T-helper 1 cell treated with Interleukin-12 subunit alpha and Interleukin-12 subunit beta and Interleukin-4 antibody, amounts not matched to agents 30 μg/mL and 1 μg/mL, for 36 hours (primary cell): ENCODE measurements at regions not wholly inside any gene's neighbourhood (a gene's known extent, or its start where the extent isn't known, plus 50 kb on each side); places are given as distances from the start of the nearest gene placed in this dataset.
A peak's percentile ranks its signal among the peaks of the same experiment; 100 is the strongest.

ENCODE experiments used
- H3K27ac Mint-ChIP-seq: one replicate; pipeline ENCODE4 v1.8.0; 2021; ENCODE audit warnings: mild to moderate bottlenecking, mixed read lengths
- H3K27me3 Mint-ChIP-seq: one replicate; pipeline ENCODE4 v1.8.0; 2021; ENCODE audit warnings: low read depth, mixed read lengths
- H3K36me3 Mint-ChIP-seq: one replicate; pipeline ENCODE4 v1.8.0; 2021; ENCODE audit warnings: low read depth, mixed read lengths
- H3K4me1 Mint-ChIP-seq: one replicate; pipeline ENCODE4 v1.8.0; 2021; ENCODE audit warnings: low read depth, mixed read lengths
- H3K4me3 Mint-ChIP-seq: one replicate; pipeline ENCODE4 v1.8.0; 2021; ENCODE audit warnings: mild to moderate bottlenecking, moderate library complexity, mixed read lengths
- H3K9me3 Mint-ChIP-seq: one replicate; pipeline ENCODE4 v1.8.0; 2021; ENCODE audit warnings: mixed read lengths

DNA sequence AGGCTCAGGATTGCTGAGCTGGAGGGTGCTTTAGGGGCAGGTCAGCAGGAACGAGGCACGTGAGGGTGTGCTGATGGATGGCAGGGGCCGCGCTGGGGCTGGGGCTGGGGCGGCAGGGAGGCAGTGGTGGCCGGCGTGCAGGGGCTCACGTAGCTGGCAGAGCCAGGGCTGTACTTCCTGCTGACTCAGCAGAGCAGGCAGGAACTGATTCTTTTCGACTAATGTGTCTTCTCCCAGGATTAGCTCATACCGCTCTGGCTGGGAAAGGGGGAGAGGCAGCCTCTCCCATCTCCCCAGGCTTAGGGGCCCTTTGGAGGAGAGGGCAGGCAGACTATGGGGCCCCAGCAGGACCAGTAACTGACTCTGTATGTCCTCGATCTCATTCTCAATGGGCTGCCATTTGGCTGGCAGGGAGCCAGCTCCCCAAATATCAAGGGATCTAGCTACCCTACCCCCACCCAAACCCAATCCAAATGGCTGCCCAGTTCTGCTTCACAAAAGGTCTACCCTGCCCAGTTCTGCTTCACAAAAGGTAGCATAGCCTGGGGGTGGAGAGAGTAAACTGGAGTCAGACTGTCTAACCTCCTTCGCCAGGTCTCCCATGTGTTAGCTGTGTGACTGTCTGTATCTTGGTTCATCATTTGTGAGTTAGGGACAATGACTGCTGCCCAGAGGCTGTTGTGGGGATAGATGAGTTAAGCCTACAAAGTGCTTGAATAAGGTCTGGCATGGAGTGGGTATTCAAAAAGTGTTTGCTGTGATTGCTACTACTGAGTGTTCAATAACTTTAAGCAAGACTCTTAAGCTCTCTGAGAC is 100.1 kb upstream of the SLC2A1 start:
- H3K27ac Mint-ChIP-seq, result peak overlapping the region; percentile 28
- peaks cover 8% of the 10 kb centered on the region for H3K9me3 Mint-ChIP-seq
- no peak overlapping the region for H3K4me3 Mint-ChIP-seq
- peaks cover 6% of the 10 kb centered on the region for H3K36me3 Mint-ChIP-seq
- peaks cover 20% of the 10 kb centered on the region for H3K4me1 Mint-ChIP-seq
- H3K27me3 Mint-ChIP-seq, result no peaks in the 10 kb centered on the region

DNA sequence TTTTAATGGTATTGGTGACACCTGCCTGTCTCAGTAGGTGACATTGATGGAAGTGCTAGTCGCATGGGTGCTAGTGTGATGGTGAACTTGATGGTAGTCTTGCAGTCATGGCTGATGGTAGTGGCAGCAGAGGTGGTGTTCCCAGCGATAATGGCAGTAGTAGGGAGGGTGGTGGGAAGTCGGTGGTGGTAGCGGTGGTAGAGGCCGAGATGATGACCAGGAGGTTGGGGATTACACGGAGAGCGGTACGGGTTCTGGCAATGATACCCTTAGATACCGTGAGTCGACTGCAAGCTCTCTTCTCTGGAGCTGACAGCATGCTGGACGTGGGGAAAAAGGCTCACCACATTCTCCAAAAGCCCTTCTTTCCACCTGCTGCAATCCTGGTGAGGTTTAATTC is 99.4 kb upstream of the SLC2A1 start:
- Mint-ChIP-seq H3K27ac (peak overlapping the region; percentile 28), H3K4me3 (peak overlapping the region; percentile 8), H3K36me3 (peaks cover 6% of the 10 kb centered on the region), H3K27me3 (no peaks in the 10 kb centered on the region), H3K4me1 (peaks cover 22% of the 10 kb centered on the region), H3K9me3 (peaks cover 8% of the 10 kb centered on the region)

DNA sequence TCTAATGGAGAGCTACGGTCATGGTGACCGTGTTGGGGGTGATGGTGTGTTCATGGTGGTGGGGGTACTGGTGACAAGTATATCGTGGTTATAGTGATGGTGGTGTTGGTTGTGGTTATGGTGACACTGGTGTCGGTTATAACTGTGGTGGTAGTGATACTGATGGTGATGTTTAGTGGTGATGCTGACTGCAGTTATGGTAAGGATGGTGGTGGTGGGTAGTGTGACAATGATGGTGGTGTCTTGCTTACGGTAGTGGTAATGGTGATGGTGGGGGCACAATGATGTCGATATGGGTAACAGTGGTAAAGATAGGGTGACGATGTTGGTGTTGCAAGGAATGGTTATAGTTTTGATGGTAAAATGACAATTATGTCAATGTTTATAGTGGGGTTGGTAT is 98.9 kb upstream of the SLC2A1 start:
- Mint-ChIP-seq H3K36me3 (peaks cover 6% of the 10 kb centered on the region), H3K9me3 (peaks cover 8% of the 10 kb centered on the region), H3K27ac (peak overlapping the region; percentile 8), H3K4me3 (peak overlapping the region; percentile 8), H3K27me3 (no peaks in the 10 kb centered on the region), H3K4me1 (peaks cover 22% of the 10 kb centered on the region)

DNA sequence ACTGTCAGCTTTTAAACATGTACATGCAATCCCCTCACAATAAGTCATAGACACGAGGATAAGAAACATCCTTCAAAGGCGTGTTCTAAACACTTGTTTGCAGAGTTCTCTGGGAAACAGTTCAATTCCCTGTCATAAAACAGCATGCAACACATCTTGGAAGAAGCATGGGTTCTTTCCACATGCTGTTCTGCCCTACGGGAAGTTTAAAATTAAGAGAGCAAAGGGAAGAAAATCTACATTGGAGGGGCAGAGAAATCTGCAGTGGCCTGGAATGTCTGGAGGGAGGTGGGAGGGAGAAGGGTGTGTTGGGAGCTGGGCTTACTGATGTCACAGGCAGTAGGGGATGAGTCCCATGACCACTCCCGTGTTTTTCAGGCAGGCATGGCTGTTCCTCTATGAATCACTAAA is 98.3 kb upstream of the SLC2A1 start:
- H3K4me1 Mint-ChIP-seq, result peaks cover 22% of the 10 kb centered on the region
- H3K36me3 Mint-ChIP-seq, result peaks cover 6% of the 10 kb centered on the region
- no peak overlapping the region for H3K4me3 Mint-ChIP-seq
- H3K9me3 Mint-ChIP-seq, result peaks cover 8% of the 10 kb centered on the region
- H3K27me3 Mint-ChIP-seq, result peaks cover 5% of the 10 kb centered on the region
- no peak overlapping the region for H3K27ac Mint-ChIP-seq

DNA sequence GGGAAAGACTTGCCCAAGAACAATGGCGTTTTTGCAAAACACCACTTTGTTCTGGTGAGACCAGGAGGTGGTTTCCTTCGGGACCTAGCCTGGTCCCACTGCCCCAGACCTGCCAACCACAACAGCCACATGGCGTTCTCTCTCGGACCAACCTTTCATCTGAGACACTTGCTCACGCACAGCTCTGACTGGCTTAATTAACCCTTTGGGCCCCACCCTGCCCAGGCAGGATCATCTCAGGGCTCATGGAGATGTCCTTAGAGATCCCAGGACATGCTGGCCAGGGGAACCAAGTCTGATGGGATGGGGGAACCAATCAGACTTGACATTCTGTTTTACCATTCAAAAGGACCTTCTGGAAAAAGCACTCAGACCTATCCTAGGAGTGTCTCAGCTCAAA is 97.8 kb upstream of the SLC2A1 start:
- peaks cover 22% of the 10 kb centered on the region for H3K4me1 Mint-ChIP-seq
- no peak overlapping the region for H3K27ac Mint-ChIP-seq
- H3K4me3 Mint-ChIP-seq, result no peak overlapping the region
- H3K27me3 Mint-ChIP-seq, result peaks cover 6% of the 10 kb centered on the region
- peaks cover 8% of the 10 kb centered on the region for H3K9me3 Mint-ChIP-seq
- peaks cover 6% of the 10 kb centered on the region for H3K36me3 Mint-ChIP-seq

DNA sequence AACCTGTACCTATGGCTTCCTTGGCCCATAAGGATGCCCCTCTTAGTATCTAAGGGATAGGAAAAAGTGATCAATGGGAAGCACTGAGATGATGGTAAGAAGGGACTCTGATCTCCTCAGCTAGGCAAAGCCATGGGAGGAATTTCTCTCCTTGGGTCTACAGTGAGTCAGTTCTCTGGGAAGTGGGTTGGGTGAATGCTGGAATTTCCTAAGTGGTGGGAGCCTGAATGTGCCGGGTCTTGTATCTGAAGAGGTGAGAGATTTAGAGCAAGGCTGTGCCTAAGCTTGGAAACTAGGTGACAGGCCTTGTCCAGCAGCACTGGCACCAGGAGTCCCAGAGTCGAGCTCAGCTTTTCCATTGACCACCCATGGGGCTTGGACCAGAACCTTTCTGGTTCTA is 96.3 kb upstream of the SLC2A1 start:
- Mint-ChIP-seq H3K4me3 (no peak overlapping the region), H3K4me1 (peaks cover 22% of the 10 kb centered on the region), H3K36me3 (peaks cover 6% of the 10 kb centered on the region), H3K27me3 (peaks cover 6% of the 10 kb centered on the region), H3K9me3 (peaks cover 8% of the 10 kb centered on the region), H3K27ac (no peak overlapping the region)

DNA sequence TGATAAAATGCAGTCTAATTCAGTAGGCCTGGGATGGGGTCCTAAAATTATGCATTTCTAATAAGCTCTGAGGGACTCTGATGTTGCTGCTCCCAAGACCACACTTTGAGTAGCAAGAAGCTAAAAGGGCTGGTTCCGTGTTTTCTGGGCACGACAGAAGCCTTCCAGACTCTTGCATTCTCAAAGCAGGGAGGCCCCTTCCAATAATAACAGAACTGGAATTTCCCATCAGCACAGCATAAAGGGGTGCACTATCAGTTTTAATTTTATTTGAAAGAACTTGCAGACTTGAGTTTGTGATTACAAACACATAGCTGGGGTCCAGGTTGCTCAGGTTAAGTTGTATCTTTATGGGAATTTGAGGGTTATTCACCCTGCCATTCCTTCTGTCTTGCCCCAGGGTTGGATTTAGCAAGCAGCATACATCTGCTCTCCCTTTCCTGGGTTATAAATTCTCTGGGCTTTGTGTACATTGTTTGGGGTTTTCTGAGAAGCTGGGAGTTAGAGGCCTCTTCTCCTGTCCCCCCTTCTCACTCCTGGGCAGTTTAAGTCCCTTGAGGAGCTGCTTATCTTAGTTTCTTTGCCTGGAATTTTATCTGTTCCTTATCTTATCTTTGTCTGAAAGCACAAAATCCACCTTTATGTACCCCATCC is 94.2 kb upstream of the SLC2A1 start:
- Mint-ChIP-seq H3K4me1 (peaks cover 8% of the 10 kb centered on the region), H3K9me3 (peaks cover 7% of the 10 kb centered on the region), H3K4me3 (no peak overlapping the region), H3K27me3 (peaks cover 10% of the 10 kb centered on the region), H3K36me3 (peaks cover 6% of the 10 kb centered on the region), H3K27ac (no peak overlapping the region)

DNA sequence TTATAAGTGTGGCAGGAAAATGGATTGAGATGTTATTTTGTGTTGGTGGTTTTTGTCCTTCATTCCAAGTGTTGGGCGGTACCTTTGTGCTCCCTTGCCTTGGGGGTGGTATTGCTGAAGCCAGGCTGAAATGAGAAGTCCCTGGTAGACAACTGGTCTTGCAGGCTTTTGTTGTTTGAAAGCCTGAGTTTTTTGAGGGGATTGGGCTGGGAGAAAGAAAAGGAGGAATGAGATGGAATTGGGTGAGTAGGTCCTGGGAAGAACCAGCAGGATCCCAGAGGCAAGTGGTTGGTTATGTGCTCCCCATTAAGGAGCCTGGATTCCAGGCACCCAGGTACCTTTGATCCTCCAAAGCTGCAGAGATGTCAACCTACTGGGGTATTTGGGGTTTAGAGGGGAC is 93.7 kb upstream of the SLC2A1 start:
- peaks cover 1% of the 10 kb centered on the region for H3K9me3 Mint-ChIP-seq
- H3K36me3 Mint-ChIP-seq, result peaks cover under 1% of the 10 kb centered on the region
- no peak overlapping the region for H3K27ac Mint-ChIP-seq
- no peak overlapping the region for H3K4me3 Mint-ChIP-seq
- peaks cover 10% of the 10 kb centered on the region for H3K27me3 Mint-ChIP-seq
- peaks cover 2% of the 10 kb centered on the region for H3K4me1 Mint-ChIP-seq

DNA sequence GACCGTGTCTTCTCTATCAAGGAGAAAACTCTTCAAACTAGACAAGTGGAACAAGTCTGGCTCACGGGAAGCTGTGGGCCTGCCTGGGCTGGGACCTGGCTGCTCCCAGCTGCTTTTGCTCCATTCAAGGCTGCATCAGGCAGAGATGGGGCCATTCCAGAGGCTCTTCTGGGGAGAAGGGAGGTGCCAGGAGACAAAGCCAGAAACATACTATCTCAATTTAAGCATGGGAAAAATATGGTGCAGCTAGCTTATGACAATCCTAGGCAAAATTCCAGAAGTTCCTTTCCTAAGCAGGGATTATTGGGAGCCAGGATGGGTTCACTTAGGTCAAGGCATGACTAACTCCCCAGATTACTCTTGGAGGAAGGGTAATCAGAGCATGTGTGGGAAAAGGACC is 90.8 kb upstream of the SLC2A1 start:
- Mint-ChIP-seq H3K27me3 (peaks cover 17% of the 10 kb centered on the region), H3K4me3 (no peak overlapping the region), H3K27ac (no peak overlapping the region), H3K9me3 (no peaks in the 10 kb centered on the region), H3K4me1 (peaks cover 2% of the 10 kb centered on the region), H3K36me3 (no peaks in the 10 kb centered on the region)

DNA sequence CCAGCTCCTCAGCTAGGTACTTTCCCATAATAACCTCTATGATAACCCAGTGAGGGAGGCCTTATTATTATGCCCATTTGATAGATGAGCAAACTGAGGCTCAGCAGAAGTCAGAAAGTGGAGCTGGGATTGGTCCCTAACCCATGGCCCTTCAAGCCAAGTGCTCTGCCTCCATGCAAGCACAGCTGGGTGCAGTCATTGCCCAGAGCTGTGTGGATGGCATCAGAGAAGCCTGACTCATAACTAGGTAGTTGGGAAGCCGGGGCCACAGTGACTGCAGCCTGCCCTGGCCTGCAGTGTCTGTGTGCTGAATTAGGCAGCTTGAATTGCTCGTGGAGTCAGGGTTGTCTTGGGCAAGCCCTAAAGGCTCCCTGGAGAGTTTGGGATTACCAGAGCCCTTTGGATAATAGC is 89.9 kb upstream of the SLC2A1 start:
- Mint-ChIP-seq H3K27ac (no peak overlapping the region), H3K4me1 (peaks cover 2% of the 10 kb centered on the region), H3K9me3 (no peaks in the 10 kb centered on the region), H3K36me3 (no peaks in the 10 kb centered on the region), H3K4me3 (no peak overlapping the region), H3K27me3 (peaks cover 17% of the 10 kb centered on the region)

DNA sequence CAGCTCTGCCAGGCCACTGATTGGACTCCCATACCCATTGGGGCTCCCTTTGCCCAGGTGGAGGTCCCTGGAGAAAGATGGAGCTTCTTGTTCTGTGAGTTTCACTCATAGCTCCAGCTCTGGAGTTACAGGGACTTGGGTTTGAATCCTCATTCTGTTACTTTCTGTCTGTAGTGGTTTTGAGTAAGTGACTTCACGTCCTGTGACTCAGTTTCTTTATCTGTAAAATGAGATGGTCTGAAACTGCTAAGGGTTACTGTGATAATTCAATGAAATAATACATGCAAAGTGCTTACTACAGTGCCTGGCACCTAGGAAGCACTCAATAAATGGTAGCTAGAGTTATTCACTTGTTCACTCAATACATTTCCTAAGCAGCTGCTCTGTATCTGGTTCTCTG is 88.5 kb upstream of the SLC2A1 start:
- Mint-ChIP-seq H3K9me3 (no peaks in the 10 kb centered on the region), H3K4me3 (no peak overlapping the region), H3K27ac (no peak overlapping the region), H3K4me1 (no peaks in the 10 kb centered on the region), H3K36me3 (no peaks in the 10 kb centered on the region), H3K27me3 (peaks cover 18% of the 10 kb centered on the region)

DNA sequence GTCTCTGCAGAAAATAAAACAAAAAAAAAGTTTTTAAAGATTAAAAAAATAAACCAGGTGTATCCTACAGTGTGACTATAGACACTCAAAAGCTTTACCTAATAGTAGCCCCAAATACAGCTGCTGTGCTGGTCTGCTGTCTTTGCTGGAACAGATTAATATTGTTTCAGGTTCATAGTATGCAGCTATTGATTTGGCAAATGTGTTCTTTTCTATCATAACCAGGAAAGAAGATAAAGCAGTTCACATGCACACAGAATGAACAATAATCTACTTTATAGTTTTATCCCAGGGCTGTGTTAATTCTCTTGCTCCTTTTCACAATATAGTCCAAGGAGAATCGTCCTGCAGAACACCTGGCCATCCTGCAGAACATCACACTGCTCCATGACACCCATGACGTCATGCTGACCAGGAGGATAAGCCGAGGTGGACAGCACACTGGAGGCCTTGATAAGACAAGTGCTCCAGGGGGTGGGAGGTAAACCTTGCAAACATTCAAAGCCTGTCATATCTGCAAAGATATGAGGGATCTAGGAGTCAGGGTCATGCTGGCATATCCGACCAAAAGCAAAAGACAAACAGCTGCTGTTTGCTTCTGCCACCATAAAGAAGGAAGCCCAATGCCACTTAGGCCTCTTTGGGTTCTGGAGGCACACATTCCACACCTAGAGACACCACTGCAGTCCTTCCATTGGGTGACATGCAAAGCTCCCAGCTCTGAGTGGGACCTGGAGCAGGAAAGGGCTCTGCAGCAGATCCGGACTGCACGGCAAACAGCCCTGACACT is 86.1 kb upstream of the SLC2A1 start:
- no peak overlapping the region for H3K27ac Mint-ChIP-seq
- H3K27me3 Mint-ChIP-seq, result peaks cover 14% of the 10 kb centered on the region
- H3K9me3 Mint-ChIP-seq, result no peaks in the 10 kb centered on the region
- peaks cover 2% of the 10 kb centered on the region for H3K4me1 Mint-ChIP-seq
- H3K36me3 Mint-ChIP-seq, result no peaks in the 10 kb centered on the region
- no peak overlapping the region for H3K4me3 Mint-ChIP-seq

DNA sequence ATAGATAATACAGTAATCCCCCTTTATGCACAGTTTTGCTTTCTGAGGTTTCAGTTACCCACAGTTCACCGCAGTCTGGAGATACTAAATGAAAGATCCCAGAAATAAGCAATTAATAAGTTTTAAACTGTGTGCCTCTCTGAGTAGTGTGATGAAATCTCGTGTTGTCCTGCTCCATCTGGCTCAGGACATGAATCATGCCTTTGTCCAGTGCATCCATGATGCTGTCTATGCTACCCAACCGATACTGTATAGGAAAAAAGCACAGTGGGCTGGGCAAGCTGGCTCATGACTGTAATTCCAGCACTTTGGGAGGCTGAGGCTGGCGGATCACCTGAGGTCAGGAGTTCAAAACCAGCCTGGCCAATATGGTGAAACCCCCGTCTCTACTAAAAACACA is 85.0 kb upstream of the SLC2A1 start:
- Mint-ChIP-seq H3K36me3 (no peaks in the 10 kb centered on the region), H3K27me3 (peaks cover 11% of the 10 kb centered on the region)

DNA sequence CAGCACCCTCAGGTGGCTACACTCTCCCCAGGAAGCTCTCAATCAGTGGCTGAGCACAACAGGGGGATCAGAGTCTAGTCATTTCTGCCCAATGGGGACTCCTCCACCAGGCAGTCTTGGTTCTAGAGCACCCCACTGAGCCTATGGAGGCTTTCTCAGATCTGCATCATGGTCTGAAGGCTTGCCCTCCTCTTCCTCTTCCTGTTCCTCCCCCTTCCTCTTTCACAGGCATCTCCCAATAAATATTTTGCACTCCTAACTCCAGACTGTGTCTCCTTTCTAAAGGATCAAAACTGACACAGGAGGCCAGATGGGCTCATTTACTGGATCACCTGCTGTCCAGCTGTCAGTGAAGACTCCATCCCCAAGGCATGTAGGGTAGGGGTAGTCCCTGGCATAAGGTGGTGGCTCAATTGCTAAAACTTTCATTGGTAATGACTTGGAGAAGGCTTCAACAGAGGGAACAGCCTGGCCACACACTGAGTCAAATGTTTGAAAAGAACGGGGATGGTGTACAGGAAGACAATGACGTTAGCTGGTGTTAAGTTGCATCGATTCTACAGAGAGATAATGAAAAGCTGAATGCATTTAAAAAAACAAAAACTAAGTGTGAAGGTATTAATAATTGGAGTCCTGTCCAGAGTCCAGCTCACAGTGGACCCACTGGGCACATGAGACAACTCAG is 84.2 kb upstream of the SLC2A1 start:
- H3K4me1 Mint-ChIP-seq, result peaks cover 2% of the 10 kb centered on the region
- H3K9me3 Mint-ChIP-seq, result no peaks in the 10 kb centered on the region
- H3K36me3 Mint-ChIP-seq, result no peaks in the 10 kb centered on the region
- no peak overlapping the region for H3K4me3 Mint-ChIP-seq
- H3K27ac Mint-ChIP-seq, result no peak overlapping the region
- H3K27me3 Mint-ChIP-seq, result peaks cover 17% of the 10 kb centered on the region

More for the DNA sequence above, 85.0 kb upstream of the SLC2A1 start:
- Mint-ChIP-seq H3K27ac (no peak overlapping the region), H3K4me3 (no peak overlapping the region), H3K4me1 (peaks cover 2% of the 10 kb centered on the region), H3K9me3 (no peaks in the 10 kb centered on the region)
